B cell (primary cell): ENCODE measurements at regions not wholly inside any gene's neighbourhood (a gene's known extent, or its start where the extent isn't known, plus 50 kb on each side); places are given as distances from the start of the nearest gene placed in this dataset.

Experiments used
- EZH2 ChIP-seq: IDR thresholded peaks from 2 replicates; pipeline ENCODE4 v1.6.1; 2012; ENCODE audit warnings: borderline replicate concordance, low read depth, mild to moderate bottlenecking, moderate library complexity, low read length; ENCODE audit not compliant: insufficient read depth, poor library complexity, severe bottlenecking
- TF ChIP-seq, protein P1 (sequence below): fragments of 200-600 bp; IDR thresholded peaks from one replicate; pipeline ENCODE4 v1.8.0; 2022; ENCODE audit warnings: antibody characterized with exemption, mild to moderate bottlenecking

DNA sequence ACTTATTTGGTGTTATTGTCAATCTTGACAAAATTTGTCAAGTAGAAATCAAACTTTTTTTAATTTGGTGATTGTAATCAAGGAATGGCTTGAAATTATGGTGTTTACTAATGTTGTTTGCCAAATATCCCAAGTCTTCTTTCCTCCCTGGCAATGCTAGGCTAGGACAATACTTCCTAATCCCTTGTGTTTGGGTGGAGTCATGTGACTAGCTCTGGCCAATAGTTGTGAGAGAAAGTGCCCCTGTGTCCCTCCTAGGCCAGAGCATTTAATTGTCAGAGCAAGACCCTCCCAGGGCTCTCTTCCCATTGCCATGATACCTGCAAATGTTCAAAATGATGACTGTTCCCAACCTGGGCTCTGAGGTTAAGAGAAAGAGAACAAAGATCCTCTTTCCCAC, 132.7 kb downstream of the ANXA2 start:
- TF ChIP-seq, protein P1, sequence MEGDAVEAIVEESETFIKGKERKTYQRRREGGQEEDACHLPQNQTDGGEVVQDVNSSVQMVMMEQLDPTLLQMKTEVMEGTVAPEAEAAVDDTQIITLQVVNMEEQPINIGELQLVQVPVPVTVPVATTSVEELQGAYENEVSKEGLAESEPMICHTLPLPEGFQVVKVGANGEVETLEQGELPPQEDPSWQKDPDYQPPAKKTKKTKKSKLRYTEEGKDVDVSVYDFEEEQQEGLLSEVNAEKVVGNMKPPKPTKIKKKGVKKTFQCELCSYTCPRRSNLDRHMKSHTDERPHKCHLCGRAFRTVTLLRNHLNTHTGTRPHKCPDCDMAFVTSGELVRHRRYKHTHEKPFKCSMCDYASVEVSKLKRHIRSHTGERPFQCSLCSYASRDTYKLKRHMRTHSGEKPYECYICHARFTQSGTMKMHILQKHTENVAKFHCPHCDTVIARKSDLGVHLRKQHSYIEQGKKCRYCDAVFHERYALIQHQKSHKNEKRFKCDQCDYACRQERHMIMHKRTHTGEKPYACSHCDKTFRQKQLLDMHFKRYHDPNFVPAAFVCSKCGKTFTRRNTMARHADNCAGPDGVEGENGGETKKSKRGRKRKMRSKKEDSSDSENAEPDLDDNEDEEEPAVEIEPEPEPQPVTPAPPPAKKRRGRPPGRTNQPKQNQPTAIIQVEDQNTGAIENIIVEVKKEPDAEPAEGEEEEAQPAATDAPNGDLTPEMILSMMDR, result no peak
- no peak for TF ChIP-seq EZH2
